Adrenal gland (tissue), 5 donors: ENCODE measurements at regions not wholly inside any gene's neighbourhood (a gene's known extent, or its start where the extent isn't known, plus 50 kb on each side); places are given as distances from the start of the nearest gene placed in this dataset.

Experiments used
- POLR2A ChIP-seq, 2 donors: fragments of 450-650 bp; IDR thresholded peaks; one replicate each; pipeline ENCODE4 v1.6.1; 2017; ENCODE audit warnings: antibody characterized with exemption in 2 of 2, mild to moderate bottlenecking in 2 of 2, moderate library complexity in 1 of 2
- TF ChIP-seq, protein P1 (sequence below), 6 experiments: fragments of 450-650 bp in 4 of 6; fragments of 200-600 bp in 2 of 6; sonication (generic) in 1 of 6; IDR thresholded peaks; 1 replicate in 5 of 6; 2 replicates in 1 of 6; pipeline versions ENCODE4 v1.5.1 to v1.8.0; 2016 to 2021; ENCODE audit warnings: antibody characterized with exemption in 6 of 6, mild to moderate bottlenecking in 2 of 6, moderate library complexity in 1 of 6
- donor health status: DM: no; HTN: no; CAD: no.

DNA sequence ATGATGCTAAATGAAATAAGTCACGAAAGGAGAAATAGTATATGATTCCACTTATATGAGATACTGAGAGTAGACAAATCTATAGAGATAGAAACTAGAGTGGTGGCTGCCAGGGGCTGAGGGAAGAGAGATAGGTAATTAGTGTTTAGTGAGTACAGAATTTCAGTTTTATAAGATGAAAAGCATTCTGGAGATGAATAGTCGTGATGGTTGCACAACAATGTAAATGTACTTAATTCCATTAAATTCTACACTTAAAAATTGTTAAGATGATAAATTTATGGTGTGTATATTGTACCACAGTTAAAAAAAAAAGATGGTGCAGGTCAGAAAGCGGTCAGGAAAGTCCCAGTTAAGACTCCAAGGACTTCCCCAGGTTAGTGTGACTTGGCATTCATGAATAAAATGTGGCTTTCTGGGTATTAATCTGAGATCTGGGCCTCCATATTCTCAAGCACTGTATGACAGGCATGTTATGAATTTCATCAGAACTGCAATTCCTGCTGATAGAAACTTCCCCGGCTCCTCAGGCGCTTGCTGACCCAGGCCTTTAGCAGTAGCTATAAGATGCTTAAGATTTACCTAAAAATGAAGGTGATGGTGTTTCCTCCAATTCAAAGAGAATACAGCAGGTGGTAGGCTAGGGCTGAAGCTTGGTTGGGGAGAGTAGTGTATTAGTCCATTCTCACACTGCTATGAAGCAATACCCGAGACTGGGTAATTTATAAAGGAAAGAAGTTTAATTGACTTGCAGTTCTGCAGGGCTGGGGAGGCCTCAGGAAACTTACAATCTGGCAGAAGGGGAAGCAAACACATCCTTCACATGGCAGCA, 115.3 kb upstream of the SOX9 start:
- TF ChIP-seq, protein P1, sequence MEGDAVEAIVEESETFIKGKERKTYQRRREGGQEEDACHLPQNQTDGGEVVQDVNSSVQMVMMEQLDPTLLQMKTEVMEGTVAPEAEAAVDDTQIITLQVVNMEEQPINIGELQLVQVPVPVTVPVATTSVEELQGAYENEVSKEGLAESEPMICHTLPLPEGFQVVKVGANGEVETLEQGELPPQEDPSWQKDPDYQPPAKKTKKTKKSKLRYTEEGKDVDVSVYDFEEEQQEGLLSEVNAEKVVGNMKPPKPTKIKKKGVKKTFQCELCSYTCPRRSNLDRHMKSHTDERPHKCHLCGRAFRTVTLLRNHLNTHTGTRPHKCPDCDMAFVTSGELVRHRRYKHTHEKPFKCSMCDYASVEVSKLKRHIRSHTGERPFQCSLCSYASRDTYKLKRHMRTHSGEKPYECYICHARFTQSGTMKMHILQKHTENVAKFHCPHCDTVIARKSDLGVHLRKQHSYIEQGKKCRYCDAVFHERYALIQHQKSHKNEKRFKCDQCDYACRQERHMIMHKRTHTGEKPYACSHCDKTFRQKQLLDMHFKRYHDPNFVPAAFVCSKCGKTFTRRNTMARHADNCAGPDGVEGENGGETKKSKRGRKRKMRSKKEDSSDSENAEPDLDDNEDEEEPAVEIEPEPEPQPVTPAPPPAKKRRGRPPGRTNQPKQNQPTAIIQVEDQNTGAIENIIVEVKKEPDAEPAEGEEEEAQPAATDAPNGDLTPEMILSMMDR (IDR thresholded peaks at IDR 0.05), result no peak
- no peak for TF ChIP-seq POLR2A (IDR thresholded peaks at IDR 0.05)
